SK-N-SH (cell line): ENCODE measurements at regions not wholly inside any gene's neighbourhood (a gene's known extent, or its start where the extent isn't known, plus 50 kb on each side); places are given as distances from the start of the nearest gene placed in this dataset.

ENCODE experiments used
- CTCF ChIA-PET: fragments of 300-600, 350-600 bp; formaldehyde crosslinking; extraction: SDS; loops from one replicate; lab custom pipeline; 2021; lab: Yijun Ruan, JAX
- POLR2A ChIA-PET: fragments of 350-600 bp; sonication (Branson Sonifier 250); formaldehyde crosslinking; extraction: SDS; loops from one replicate; lab custom pipeline; 2020; ENCODE audit warnings: antibody characterized with exemption, inconsistent platforms; lab: Yijun Ruan, JAX
- DNase-seq: peaks from one replicate; pipeline ENCODE4 v3.0.0; 2012
- H2AFZ ChIP-seq: fragments of 200-600 bp; sonication (generic); 2 replicates; pipeline ENCODE4 v1.8.1; 2016; ENCODE audit warnings: antibody characterized with exemption, mild to moderate bottlenecking, low read depth
- H3F3A ChIP-seq: fragments of 200-600 bp; sonication (generic); replicated peaks from 2 replicates; pipeline ENCODE3; 2016; ENCODE audit warnings: antibody characterized with exemption, mild to moderate bottlenecking; ENCODE audit not compliant: insufficient read depth
- H3K27ac ChIP-seq, 2 experiments: fragments of 200-500 bp in 1 of 2; fragments of 200-600 bp in 1 of 2; sonication (Bioruptor generic) in 1 of 2; sonication (generic), shearing (Covaris generic) in 1 of 2; 2 replicates each; pipeline versions ENCODE4 v1.5.1 to v1.6.1; 2014 to 2016; ENCODE audit warnings: low read depth in 2 of 2, inconsistent platforms in 1 of 2, low read length in 1 of 2, mild to moderate bottlenecking in 1 of 2, mixed read lengths in 1 of 2
- H3K27me3 ChIP-seq: fragments of 200-600 bp; sonication (generic), shearing (Covaris generic); 2 replicates; pipeline ENCODE4 v1.6.1; 2016; ENCODE audit warnings: mixed run types; ENCODE audit not compliant: insufficient read depth
- H3K36me3 ChIP-seq, 2 experiments: fragments of 200-500 bp in 1 of 2; fragments of 200-600 bp in 1 of 2; sonication (Bioruptor generic) in 1 of 2; sonication (generic) in 1 of 2; replicated peaks in 1 of 2; 2 replicates each; pipeline versions ENCODE3 to v1.5.1; 2014 to 2016; ENCODE audit warnings: low read length in 1 of 2, mild to moderate bottlenecking in 1 of 2; ENCODE audit not compliant: insufficient read depth in 2 of 2, control insufficient read depth in 1 of 2
- H3K4me1 ChIP-seq, 2 experiments: fragments of 200-500 bp in 1 of 2; fragments of 200-600 bp in 1 of 2; sonication (Bioruptor generic) in 1 of 2; sonication (generic), shearing (Covaris generic) in 1 of 2; 2 replicates each; pipeline versions ENCODE4 v1.5.1 to v1.6.1; 2014 to 2016; ENCODE audit warnings: low read depth in 1 of 2, low read length in 1 of 2, mixed run types in 1 of 2; ENCODE audit not compliant: insufficient read depth in 2 of 2, control insufficient read depth in 1 of 2
- H3K4me2 ChIP-seq: fragments of 200-600 bp; sonication (generic), shearing (Covaris generic); 2 replicates; pipeline ENCODE4 v1.6.1; 2017; ENCODE audit warnings: mixed run types
- H3K4me3 ChIP-seq, 2 experiments: fragments of 200-500 bp in 1 of 2; fragments of 200-600 bp in 1 of 2; sonication (Bioruptor generic) in 1 of 2; sonication (generic), shearing (Covaris generic) in 1 of 2; 2 replicates each; pipeline versions ENCODE4 v1.5.1 to v1.8.1; 2014 to 2016; ENCODE audit warnings: low read depth in 2 of 2, inconsistent platforms in 1 of 2, low read length in 1 of 2, mild to moderate bottlenecking in 1 of 2, mixed read lengths in 1 of 2, moderate library complexity in 1 of 2
- H3K79me2 ChIP-seq: fragments of 200-600 bp; sonication (generic); 2 replicates; pipeline ENCODE4 v1.8.1; 2017; ENCODE audit warnings: mild to moderate bottlenecking; ENCODE audit not compliant: insufficient read depth
- H3K9ac ChIP-seq: fragments of 200-600 bp; sonication (generic); 2 replicates; pipeline ENCODE4 v1.6.1; 2017; ENCODE audit warnings: mixed run types
- H3K9me2 ChIP-seq: fragments of 200-600 bp; sonication (generic); 2 replicates; pipeline ENCODE4 v1.6.1; 2017; ENCODE audit warnings: mixed run types
- H3K9me3 ChIP-seq: fragments of 200-600 bp; sonication (generic); 2 replicates; pipeline ENCODE4 v1.6.1; 2017; ENCODE audit warnings: mixed run types, mild to moderate bottlenecking, moderate library complexity
- H4K20me1 ChIP-seq: fragments of 200-600 bp; sonication (generic); 2 replicates; pipeline ENCODE4 v1.6.1; 2017; ENCODE audit warnings: mild to moderate bottlenecking, mixed run types; ENCODE audit not compliant: insufficient read depth
- CHD2 ChIP-seq: fragments of 150-350 bp; IDR thresholded peaks from 2 replicates; pipeline ENCODE4 v1.6.1; 2018; ENCODE audit warnings: low read length; ENCODE audit not compliant: partially characterized antibody
- ELF1 ChIP-seq: IDR thresholded peaks from 2 replicates; pipeline ENCODE4 v1.4.0; 2012
- EP300 ChIP-seq, 2 experiments: IDR thresholded peaks; 2 replicates each; pipeline versions ENCODE4 v1.4.0 to v1.6.1; 2012; ENCODE audit warnings: borderline replicate concordance in 1 of 2, low read depth in 1 of 2, low read length in 1 of 2
- FOSL2 ChIP-seq: IDR thresholded peaks from 2 replicates; pipeline ENCODE4 v1.4.0; 2012; ENCODE audit warnings: low read depth, mild to moderate bottlenecking, moderate library complexity, borderline replicate concordance
- GABPA ChIP-seq: IDR thresholded peaks from 2 replicates; pipeline ENCODE4 v1.4.0; 2012; ENCODE audit warnings: low read depth, mild to moderate bottlenecking
- JUND ChIP-seq: IDR thresholded peaks from 2 replicates; pipeline ENCODE4 v1.4.0; 2012
- MEF2A ChIP-seq: IDR thresholded peaks from 2 replicates; pipeline ENCODE4 v1.4.0; 2012; ENCODE audit warnings: low read depth, borderline replicate concordance
- NFIC ChIP-seq: IDR thresholded peaks from 2 replicates; pipeline ENCODE4 v1.4.0; 2012; ENCODE audit warnings: borderline replicate concordance
- RCOR1 ChIP-seq: fragments of 150-350 bp; IDR thresholded peaks from 2 replicates; pipeline ENCODE4 v1.6.1; 2017; ENCODE audit warnings: antibody characterized with exemption, low read length
- SIN3A ChIP-seq: IDR thresholded peaks from 2 replicates; pipeline ENCODE4 v1.6.1; 2012; ENCODE audit warnings: low read depth, mild to moderate bottlenecking, low read length, moderate library complexity, borderline replicate concordance
- SMC3 ChIP-seq: IDR thresholded peaks from 2 replicates; pipeline ENCODE4 v1.6.1; 2012; ENCODE audit warnings: low read depth, low read length, improper control_type of control experiment
- TAF1 ChIP-seq: IDR thresholded peaks from 2 replicates; pipeline ENCODE4 v1.6.1; 2012; ENCODE audit warnings: low read depth, mild to moderate bottlenecking, low read length, moderate library complexity, borderline replicate concordance
- TEAD4 ChIP-seq: IDR thresholded peaks from 2 replicates; pipeline ENCODE4 v1.4.0; 2012; ENCODE audit warnings: mild to moderate bottlenecking, borderline replicate concordance; ENCODE audit not compliant: insufficient read depth
- YY1 ChIP-seq: IDR thresholded peaks from 2 replicates; pipeline ENCODE4 v1.4.0; 2012; ENCODE audit warnings: low read depth, mild to moderate bottlenecking
- WGBS: methylation state at CpG from one replicate; pipeline ENCODE4 v1.1.6; 2017; ENCODE audit warnings: low lambda C conversion rate; 5-methylcytosine and 5-hydroxymethylcytosine counted together
- TF ChIP-seq, protein P1 (sequence below): fragments of 150-350 bp; IDR thresholded peaks from 2 replicates; pipeline ENCODE4 v1.6.1; 2017; ENCODE audit warnings: antibody characterized with exemption, low read length, low read depth, borderline replicate concordance
- TF ChIP-seq, protein P2 (sequence below): IDR thresholded peaks from 2 replicates; pipeline ENCODE4 v1.4.0; 2012; ENCODE audit warnings: low read depth, borderline replicate concordance

DNA sequence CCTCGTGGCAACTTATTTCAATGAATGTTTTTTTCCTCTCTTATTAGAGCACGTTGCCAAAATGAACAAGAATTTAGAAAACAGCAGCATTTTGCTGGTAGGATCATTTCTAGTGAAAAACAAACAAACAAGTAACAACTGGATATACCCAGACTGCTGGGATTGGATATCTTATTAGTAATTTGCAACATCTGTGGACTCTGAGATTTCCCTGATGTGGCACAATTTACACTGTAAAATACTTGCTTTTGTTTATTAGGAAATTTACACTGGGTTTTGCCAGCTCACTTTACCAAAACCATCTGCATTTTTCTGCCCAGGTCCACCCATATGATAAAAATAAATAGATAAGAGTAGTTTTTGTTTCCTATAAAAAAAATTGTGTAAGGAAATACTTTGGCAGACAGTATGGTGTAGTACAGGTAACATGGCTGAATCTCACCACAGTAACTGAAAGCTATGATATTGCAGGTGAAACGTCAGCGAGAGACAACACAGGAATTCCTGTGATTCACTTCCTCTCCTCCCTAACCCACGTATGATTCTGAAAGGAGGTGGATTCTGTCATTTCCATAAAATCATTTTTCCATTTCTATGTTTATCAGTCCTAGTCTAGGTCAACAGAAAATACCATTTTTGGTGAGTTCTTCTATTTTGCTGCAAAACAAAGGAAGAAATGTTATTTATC lies 176.2 kb upstream of the NOVA1 start:
- peaks cover 0 to 14% of the 10 kb centered on the region in 2 experiments; a peak in 1 of 4 replicates for H3K4me1 ChIP-seq
- no peak overlapping the region for H3K4me3 ChIP-seq
- H3F3A ChIP-seq = peaks cover 8% of the 10 kb centered on the region
- H3K27me3 ChIP-seq = no peaks in the 10 kb centered on the region
- no peak overlapping the region for H3K27ac ChIP-seq
- H2AFZ ChIP-seq = no peak overlapping the region
- whole genome bisulfite sequencing = 2% methylated on average over 5 of the region's 5 CpGs
- no peaks in the 10 kb centered on the region for H3K36me3 ChIP-seq
- TF ChIP-seq GABPA (no peak), RCOR1 (no peak), NFIC (no peak), TEAD4 (no peak), SMC3 (no peak), JUND (no peak), ELF1 (no peak), CHD2 (no peak), YY1 (no peak), SIN3A (no peak), MEF2A (no peak), FOSL2 (no peak), TAF1 (no peak), EP300 (IDR thresholded peaks at IDR 0.05; ENCODE audit: borderline replicate concordance in 1 of 2, low read depth in 1 of 2, low read length in 1 of 2) (no peak)
- TF ChIP-seq, protein P1, sequence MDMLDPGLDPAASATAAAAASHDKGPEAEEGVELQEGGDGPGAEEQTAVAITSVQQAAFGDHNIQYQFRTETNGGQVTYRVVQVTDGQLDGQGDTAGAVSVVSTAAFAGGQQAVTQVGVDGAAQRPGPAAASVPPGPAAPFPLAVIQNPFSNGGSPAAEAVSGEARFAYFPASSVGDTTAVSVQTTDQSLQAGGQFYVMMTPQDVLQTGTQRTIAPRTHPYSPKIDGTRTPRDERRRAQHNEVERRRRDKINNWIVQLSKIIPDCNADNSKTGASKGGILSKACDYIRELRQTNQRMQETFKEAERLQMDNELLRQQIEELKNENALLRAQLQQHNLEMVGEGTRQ = no peak
- TF ChIP-seq, protein P2, sequence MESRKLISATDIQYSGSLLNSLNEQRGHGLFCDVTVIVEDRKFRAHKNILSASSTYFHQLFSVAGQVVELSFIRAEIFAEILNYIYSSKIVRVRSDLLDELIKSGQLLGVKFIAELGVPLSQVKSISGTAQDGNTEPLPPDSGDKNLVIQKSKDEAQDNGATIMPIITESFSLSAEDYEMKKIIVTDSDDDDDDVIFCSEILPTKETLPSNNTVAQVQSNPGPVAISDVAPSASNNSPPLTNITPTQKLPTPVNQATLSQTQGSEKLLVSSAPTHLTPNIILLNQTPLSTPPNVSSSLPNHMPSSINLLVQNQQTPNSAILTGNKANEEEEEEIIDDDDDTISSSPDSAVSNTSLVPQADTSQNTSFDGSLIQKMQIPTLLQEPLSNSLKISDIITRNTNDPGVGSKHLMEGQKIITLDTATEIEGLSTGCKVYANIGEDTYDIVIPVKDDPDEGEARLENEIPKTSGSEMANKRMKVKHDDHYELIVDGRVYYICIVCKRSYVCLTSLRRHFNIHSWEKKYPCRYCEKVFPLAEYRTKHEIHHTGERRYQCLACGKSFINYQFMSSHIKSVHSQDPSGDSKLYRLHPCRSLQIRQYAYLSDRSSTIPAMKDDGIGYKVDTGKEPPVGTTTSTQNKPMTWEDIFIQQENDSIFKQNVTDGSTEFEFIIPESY = no peak
- no peak overlapping the region for H3K4me2 ChIP-seq
- no peaks in the 10 kb centered on the region for H3K9me2 ChIP-seq
- no peak overlapping the region for H3K9ac ChIP-seq
- H4K20me1 ChIP-seq = no peaks in the 10 kb centered on the region
- CTCF ChIA-PET = no interaction called here
- no peaks in the 10 kb centered on the region for H3K79me2 ChIP-seq
- no peaks in the 10 kb centered on the region for H3K9me3 ChIP-seq
- DNase-seq = no peak
- POLR2A ChIA-PET = no interaction called here
